K562 (cell line): ENCODE measurements at regions not wholly inside any gene's neighbourhood (a gene's known extent, or its start where the extent isn't known, plus 50 kb on each side); places are given as distances from the start of the nearest gene placed in this dataset.

ENCODE experiments used
- ATAC-seq: fragments of 200-7000 bp; cut with Tn5 transposase; 3 replicates; pipeline ENCODE4 v1.9.1; 2020; ENCODE audit warnings: moderate library complexity
- BruUV-seq: library from RNA; stranded (reverse); fragments of 400-500 nt; replicated peaks from 2 replicates; lab custom pipeline; 2021; lab: Mats Ljungman, UMichigan
- CTCF ChIA-PET: fragments of 300-600 bp; formaldehyde crosslinking; extraction: SDS; loops from one replicate; lab custom pipeline; 2021; ENCODE audit warnings: low intra/inter-chr PET ratio; lab: Yijun Ruan, JAX
- POLR2A ChIA-PET: fragments of 300-600, 350-650 bp; sonication (Branson Sonifier 250); formaldehyde crosslinking; extraction: SDS; loops from one replicate; lab custom pipeline; 2021; ENCODE audit warnings: antibody characterized with exemption, inconsistent platforms; lab: Yijun Ruan, JAX
- DNase-seq, 4 experiments: peaks; one replicate each; pipeline versions ENCODE4 v3.0.0 to v3.0.0-alpha.2; 2011 to 2018; ENCODE audit warnings: low spot score in 3 of 4, mixed read lengths in 3 of 4; ENCODE audit errors: extremely low read depth in 1 of 4
- FAIRE-seq: peaks from 2 replicates; lab custom pipeline; 2011; peaks lifted over from hg19 to GRCh38; lab: Jason Lieb, UNC
- H2AFZ ChIP-seq: 2 replicates; pipeline ENCODE4 v1.6.0; 2011; ENCODE audit warnings: low read depth, low read length, control low read depth, inconsistent platforms
- H3K27ac ChIP-seq: fragments of 200-600 bp; 3 replicates; pipeline ENCODE4 v1.8.0; 2011; ENCODE audit warnings: low read depth, mild to moderate bottlenecking, control low read depth, inconsistent platforms, low read length, moderate library complexity, mixed read lengths; ENCODE audit errors: extremely low read depth
- H3K27me3 ChIP-seq, 2 experiments: fragments of 300-600 bp in 1 of 2; 2 replicates in 1 of 2; 3 replicates in 1 of 2; pipeline versions ENCODE4 v1.6.0 to v1.8.0; 2011; ENCODE audit warnings: inconsistent platforms in 2 of 2, low read length in 2 of 2, mild to moderate bottlenecking in 1 of 2, mixed read lengths in 1 of 2, moderate library complexity in 1 of 2; ENCODE audit not compliant: control insufficient read depth in 2 of 2, insufficient read depth in 2 of 2
- H3K36me3 ChIP-seq: fragments of 300-600 bp; 3 replicates; pipeline ENCODE4 v1.8.0; 2011; ENCODE audit warnings: mild to moderate bottlenecking, low read length, inconsistent platforms; ENCODE audit not compliant: control insufficient read depth, insufficient read depth
- H3K4me1 ChIP-seq, 2 experiments: fragments of 200-600 bp in 1 of 2; replicated peaks in 1 of 2; 2 replicates in 1 of 2; 3 replicates in 1 of 2; pipeline versions ENCODE4 v1.5.1 to v1.8.0; 2011; ENCODE audit warnings: inconsistent platforms in 2 of 2, low read length in 2 of 2, mild to moderate bottlenecking in 1 of 2, mixed read lengths in 1 of 2, moderate library complexity in 1 of 2; ENCODE audit not compliant: control insufficient read depth in 2 of 2, insufficient read depth in 2 of 2
- H3K4me2 ChIP-seq: 2 replicates; pipeline ENCODE4 v1.6.1; 2011; ENCODE audit warnings: low read length, control low read depth, inconsistent platforms, mixed read lengths; ENCODE audit not compliant: insufficient read depth
- H3K4me3 ChIP-seq: fragments of 200-600 bp; sonication (generic), shearing (Covaris generic); 2 replicates; pipeline ENCODE4 v1.5.1; 2016; ENCODE audit warnings: control low read depth, inconsistent platforms
- H3K79me2 ChIP-seq: fragments of 200-600 bp; 3 replicates; pipeline ENCODE4 v1.8.0; 2011; ENCODE audit warnings: low read length, inconsistent platforms; ENCODE audit not compliant: control insufficient read depth, insufficient read depth
- H3K9ac ChIP-seq, 2 experiments: 2 replicates each; pipeline versions ENCODE4 v1.6.0 to v1.6.1; 2011; ENCODE audit warnings: low read depth in 2 of 2, low read length in 2 of 2, control low read depth in 1 of 2, inconsistent platforms in 1 of 2, mild to moderate bottlenecking in 1 of 2, mixed read lengths in 1 of 2; ENCODE audit not compliant: insufficient read depth in 1 of 2
- H3K9me1 ChIP-seq: one replicate; pipeline ENCODE4 v1.6.0; 2011; ENCODE audit warnings: inconsistent platforms, mild to moderate bottlenecking, low read length, moderate library complexity; ENCODE audit not compliant: control insufficient read depth, insufficient read depth
- H3K9me3 ChIP-seq: replicated peaks from 2 replicates; pipeline ENCODE4 v1.5.1; 2011; ENCODE audit warnings: low read depth, low read length, inconsistent platforms; ENCODE audit not compliant: control insufficient read depth, insufficient read depth
- H4K20me1 ChIP-seq: replicated peaks from 2 replicates; pipeline ENCODE4 v1.6.1; 2011; ENCODE audit warnings: low read length, inconsistent platforms, mixed read lengths; ENCODE audit not compliant: control insufficient read depth, insufficient read depth
- RNF2 ChIP-seq: sonication (generic); IDR thresholded peaks from 2 replicates; pipeline ENCODE4 v1.6.1; 2016
- SMAD2 ChIP-seq: fragments of 150-350 bp; IDR thresholded peaks from 2 replicates; pipeline ENCODE4 v1.6.1; 2014; ENCODE audit warnings: low read depth, mild to moderate bottlenecking, low read length
- ZFPM2 ChIP-seq: fragments of 250-450 bp; sonication (Bioruptor Pico); IDR thresholded peaks from 2 replicates; pipeline ENCODE4 v1.5.1; 2022; ENCODE audit warnings: mild to moderate bottlenecking
- ZNF124 ChIP-seq: sonication (generic); formaldehyde crosslinking; IDR thresholded peaks from 2 replicates; pipeline ENCODE4 v1.8.1; 2022; ENCODE audit warnings: missing genetic modification reagents
- ZNF780A ChIP-seq: fragments of 250-450 bp; sonication (Bioruptor Pico); IDR thresholded peaks from 2 replicates; pipeline ENCODE4 v1.5.0; 2021; ENCODE audit warnings: mild to moderate bottlenecking
- WGBS: fragments of 100-300 bp; shearing (Covaris generic); methylation state at CpG from one replicate; pipeline ENCODE4 v1.1.6; 2016; ENCODE audit warnings: low coverage, mixed read lengths; ENCODE audit not compliant: insufficient coverage; ENCODE audit errors: missing lambda C conversion rate; 5-methylcytosine and 5-hydroxymethylcytosine counted together
- in situ Hi-C: fragments of 300-500 bp; cut with MboI; formaldehyde crosslinking; loops from 4 replicates; pipeline ENCODE4 v1.15.0; 2018; ENCODE audit warnings: inconsistent platforms, mixed read lengths
- intact Hi-C: fragments of 100-400 bp; cut with micrococcal nuclease; formaldehyde crosslinking; loops from 2 replicates; pipeline ENCODE4 v1.14.2; 2022
- TF ChIP-seq, protein P1 (sequence below): fragments of 450-650 bp; IDR thresholded peaks from 2 replicates; pipeline ENCODE4 v1.6.1; 2016; ENCODE audit warnings: low read depth
- TF ChIP-seq, protein P2 (sequence below): fragments of 250-450 bp; sonication (Bioruptor Pico); IDR thresholded peaks from 2 replicates; pipeline ENCODE4 v1.6.1; 2021; ENCODE audit warnings: mild to moderate bottlenecking

DNA sequence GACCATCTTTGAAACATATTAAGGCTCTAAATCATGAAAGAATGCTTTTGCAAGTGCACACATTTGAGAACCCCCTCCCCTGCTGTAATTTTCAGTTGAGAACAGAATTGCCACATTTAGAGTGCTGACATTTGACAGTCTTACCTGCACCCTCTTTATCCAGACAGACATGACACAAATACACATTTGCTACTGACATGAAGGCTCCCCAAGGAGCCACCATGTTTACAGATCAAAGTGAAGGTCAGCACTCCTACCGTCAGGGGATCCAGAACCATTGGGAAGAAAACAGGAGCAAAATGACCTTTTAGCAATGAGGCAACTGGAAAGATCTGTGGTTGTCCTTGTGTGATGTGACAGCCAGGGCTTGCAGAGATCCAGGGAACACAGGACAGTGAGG lies 315.4 kb upstream of the CNR1 start:
- in situ Hi-C loops, result no loop called here
- H3K9me3 ChIP-seq, result no peaks in the 10 kb centered on the region
- no peak overlapping the region for H2AFZ ChIP-seq

More for the DNA sequence above, 315.4 kb upstream of the CNR1 start:
- no peaks in the 10 kb centered on the region for H3K79me2 ChIP-seq
- ChIA-PET POLR2A (no interaction called here), CTCF (interaction anchor here (0.7 kb wide), 1 partner anchor 1599 kb away, joined by 3 read pairs; no protein-coding TSS in a partner anchor)
- no TSS peak for BruUV-seq
- intact Hi-C loops, result no loop called here
- no peak for FAIRE-seq
- 0% methylated on average over 1 of the region's 1 CpG for WGBS
- no peak for DNase-seq
- no peaks in the 10 kb centered on the region for H3K4me1 ChIP-seq
- ATAC-seq, result no peak
- H4K20me1 ChIP-seq, result no peaks in the 10 kb centered on the region
- H3K4me3 ChIP-seq, result no peak overlapping the region
- TF ChIP-seq, protein P1, sequence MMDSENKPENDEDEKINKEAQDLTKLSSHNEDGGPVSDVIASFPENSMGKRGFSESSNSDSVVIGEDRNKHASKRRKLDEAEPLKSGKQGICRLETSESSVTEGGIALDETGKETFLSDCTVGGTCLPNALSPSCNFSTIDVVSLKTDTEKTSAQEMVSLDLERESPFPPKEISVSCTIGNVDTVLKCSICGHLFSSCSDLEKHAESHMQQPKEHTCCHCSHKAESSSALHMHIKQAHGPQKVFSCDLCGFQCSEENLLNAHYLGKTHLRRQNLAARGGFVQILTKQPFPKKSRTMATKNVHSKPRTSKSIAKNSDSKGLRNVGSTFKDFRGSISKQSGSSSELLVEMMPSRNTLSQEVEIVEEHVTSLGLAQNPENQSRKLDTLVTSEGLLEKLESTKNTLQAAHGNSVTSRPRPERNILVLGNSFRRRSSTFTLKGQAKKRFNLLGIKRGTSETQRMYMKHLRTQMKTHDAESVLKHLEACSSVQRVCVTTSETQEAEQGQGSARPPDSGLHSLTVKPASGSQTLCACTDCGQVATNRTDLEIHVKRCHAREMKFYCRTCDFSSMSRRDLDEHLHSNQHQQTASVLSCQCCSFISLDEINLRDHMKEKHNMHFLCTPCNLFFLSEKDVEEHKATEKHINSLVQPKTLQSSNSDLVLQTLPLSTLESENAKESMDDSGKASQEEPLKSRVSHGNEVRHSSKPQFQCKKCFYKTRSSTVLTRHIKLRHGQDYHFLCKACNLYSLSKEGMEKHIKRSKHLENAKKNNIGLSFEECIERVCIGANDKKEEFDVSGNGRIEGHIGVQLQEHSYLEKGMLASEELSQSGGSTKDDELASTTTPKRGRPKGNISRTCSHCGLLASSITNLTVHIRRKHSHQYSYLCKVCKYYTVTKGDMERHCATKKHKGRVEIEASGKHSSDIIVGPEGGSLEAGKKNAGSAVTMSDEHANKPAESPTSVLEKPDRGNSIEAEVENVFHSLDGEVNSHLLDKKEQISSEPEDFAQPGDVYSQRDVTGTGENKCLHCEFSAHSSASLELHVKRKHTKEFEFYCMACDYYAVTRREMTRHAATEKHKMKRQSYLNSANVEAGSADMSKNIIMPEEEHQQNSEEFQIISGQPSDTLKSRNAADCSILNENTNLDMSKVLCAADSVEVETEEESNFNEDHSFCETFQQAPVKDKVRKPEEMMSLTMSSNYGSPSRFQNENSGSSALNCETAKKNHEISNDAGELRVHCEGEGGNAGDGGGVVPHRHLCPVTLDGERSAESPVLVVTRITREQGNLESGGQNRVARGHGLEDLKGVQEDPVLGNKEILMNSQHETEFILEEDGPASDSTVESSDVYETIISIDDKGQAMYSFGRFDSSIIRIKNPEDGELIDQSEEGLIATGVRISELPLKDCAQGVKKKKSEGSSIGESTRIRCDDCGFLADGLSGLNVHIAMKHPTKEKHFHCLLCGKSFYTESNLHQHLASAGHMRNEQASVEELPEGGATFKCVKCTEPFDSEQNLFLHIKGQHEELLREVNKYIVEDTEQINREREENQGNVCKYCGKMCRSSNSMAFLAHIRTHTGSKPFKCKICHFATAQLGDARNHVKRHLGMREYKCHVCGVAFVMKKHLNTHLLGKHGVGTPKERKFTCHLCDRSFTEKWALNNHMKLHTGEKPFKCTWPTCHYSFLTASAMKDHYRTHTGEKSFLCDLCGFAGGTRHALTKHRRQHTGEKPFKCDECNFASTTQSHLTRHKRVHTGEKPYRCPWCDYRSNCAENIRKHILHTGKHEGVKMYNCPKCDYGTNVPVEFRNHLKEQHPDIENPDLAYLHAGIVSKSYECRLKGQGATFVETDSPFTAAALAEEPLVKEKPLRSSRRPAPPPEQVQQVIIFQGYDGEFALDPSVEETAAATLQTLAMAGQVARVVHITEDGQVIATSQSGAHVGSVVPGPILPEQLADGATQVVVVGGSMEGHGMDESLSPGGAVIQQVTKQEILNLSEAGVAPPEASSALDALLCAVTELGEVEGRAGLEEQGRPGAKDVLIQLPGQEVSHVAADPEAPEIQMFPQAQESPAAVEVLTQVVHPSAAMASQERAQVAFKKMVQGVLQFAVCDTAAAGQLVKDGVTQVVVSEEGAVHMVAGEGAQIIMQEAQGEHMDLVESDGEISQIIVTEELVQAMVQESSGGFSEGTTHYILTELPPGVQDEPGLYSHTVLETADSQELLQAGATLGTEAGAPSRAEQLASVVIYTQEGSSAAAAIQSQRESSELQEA, result no peak
- TF ChIP-seq, protein P2, sequence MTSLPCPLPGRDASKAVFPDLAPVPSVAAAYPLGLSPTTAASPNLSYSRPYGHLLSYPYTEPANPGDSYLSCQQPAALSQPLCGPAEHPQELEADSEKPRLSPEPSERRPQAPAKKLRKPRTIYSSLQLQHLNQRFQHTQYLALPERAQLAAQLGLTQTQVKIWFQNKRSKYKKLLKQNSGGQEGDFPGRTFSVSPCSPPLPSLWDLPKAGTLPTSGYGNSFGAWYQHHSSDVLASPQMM (CRISPR knock-in tag), result no peak
- TF ChIP-seq RNF2, result no peak
- no peak for TF ChIP-seq ZNF780A (CRISPR knock-in tag)
- no peak for TF ChIP-seq SMAD2
- no peak for TF ChIP-seq ZFPM2 (CRISPR knock-in tag)
- TF ChIP-seq ZNF124 (CRISPR knock-in tag), result no peak
- H3K9ac ChIP-seq, result no peak overlapping the region
- H3K4me2 ChIP-seq, result no peak overlapping the region
- H3K27me3 ChIP-seq, result peaks cover 0 to 19% of the 10 kb centered on the region in 2 experiments; a peak in 2 of 5 replicates
- no peak overlapping the region for H3K27ac ChIP-seq
- no peaks in the 10 kb centered on the region for H3K36me3 ChIP-seq
- no peaks in the 10 kb centered on the region for H3K9me1 ChIP-seq
